ENCODE measurements at regions not wholly inside any gene's neighbourhood (a gene's known extent, or its start where the extent isn't known, plus 50 kb on each side); places are given as distances from the start of the nearest gene placed in this dataset.

DNA sequence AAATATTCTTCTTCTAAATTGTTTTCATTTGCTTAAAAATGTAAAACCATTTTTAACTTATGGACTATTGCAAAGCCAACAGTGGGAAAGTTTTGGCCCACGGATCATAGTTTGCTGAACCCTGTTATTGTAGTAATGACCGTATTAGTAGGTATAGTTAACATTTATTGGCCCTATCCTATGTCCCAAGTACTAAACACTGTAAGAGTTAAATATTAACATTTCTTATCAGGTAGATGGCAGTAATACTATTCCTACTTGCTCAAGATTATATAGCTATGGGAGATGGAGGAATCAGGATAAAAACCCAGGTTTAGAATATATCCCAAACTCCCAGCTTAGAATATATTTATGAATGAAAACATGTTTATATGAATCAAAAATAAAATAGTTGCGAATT is 993.2 kb downstream of the SORCS3 start:
- Histone ChIP-seq H3K27me3 (replicated peaks; ENCODE audit: control insufficient read depth, insufficient read depth, low read length) (no peaks in the 10 kb centered on the region), H3K4me3 (ENCODE audit: low read length) (no peak overlapping the region), H3K4me1 (ENCODE audit: control insufficient read depth, insufficient read depth, low read length) (no peaks in the 10 kb centered on the region), H3K9me3 (ENCODE audit: control insufficient read depth, low read length) (no peaks in the 10 kb centered on the region), H3K9ac (ENCODE audit: low read length) (no peak overlapping the region), H3K36me3 (ENCODE audit: control insufficient read depth, insufficient read depth, low read length, severe bottlenecking) (no peaks in the 10 kb centered on the region)
- DNase-seq (ENCODE audit: low read depth) = no peak

- Histone ChIP-seq H3K27me3 (replicated peaks; ENCODE audit: control insufficient read depth, insufficient read depth, low read length) (no peaks in the 10 kb centered on the region), H3K4me3 (ENCODE audit: low read length) (no peak overlapping the region), H3K9me3 (ENCODE audit: control insufficient read depth, low read length) (no peaks in the 10 kb centered on the region), H3K4me1 (ENCODE audit: control insufficient read depth, insufficient read depth, low read length) (no peaks in the 10 kb centered on the region), H3K9ac (ENCODE audit: low read length) (no peak overlapping the region), H3K36me3 (ENCODE audit: control insufficient read depth, insufficient read depth, low read length, severe bottlenecking) (no peaks in the 10 kb centered on the region)
- DNase-seq (ENCODE audit: low read depth) = no peak
These were observed 974.8 kb downstream of the SORCS3 start for GRCh38 chr10:105615715-105616365.

DNA sequence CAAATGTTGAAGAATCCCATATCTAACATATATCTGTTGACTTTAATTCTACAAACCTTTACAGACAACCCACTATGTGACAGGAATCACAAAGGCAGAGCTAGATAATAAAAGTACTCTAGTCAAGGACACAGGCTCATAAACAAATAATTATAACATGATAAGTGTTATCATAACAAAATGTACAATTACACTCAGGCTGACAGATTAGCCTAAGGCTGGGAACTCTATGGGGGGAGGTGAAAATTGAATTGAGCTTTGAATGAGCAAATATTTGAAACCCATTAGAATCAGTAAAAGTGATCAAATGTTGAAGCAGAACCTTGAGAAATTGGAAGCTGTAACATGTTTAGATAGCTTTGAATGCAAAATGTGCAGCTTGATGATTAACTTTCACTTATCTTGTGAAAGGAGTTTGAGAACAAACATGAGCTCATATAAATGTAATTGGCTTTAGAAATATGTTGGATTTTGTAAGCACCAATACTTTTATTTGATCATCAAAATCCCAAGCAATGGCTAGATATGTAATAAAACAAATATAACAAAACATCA is 970.2 kb downstream of the SORCS3 start:
- Histone ChIP-seq H3K36me3 (ENCODE audit: control insufficient read depth, insufficient read depth, low read length, severe bottlenecking) (no peaks in the 10 kb centered on the region), H3K4me3 (ENCODE audit: low read length) (no peak overlapping the region), H3K4me1 (ENCODE audit: control insufficient read depth, insufficient read depth, low read length) (no peaks in the 10 kb centered on the region), H3K27me3 (replicated peaks; ENCODE audit: control insufficient read depth, insufficient read depth, low read length) (no peaks in the 10 kb centered on the region), H3K9me3 (ENCODE audit: control insufficient read depth, low read length) (no peaks in the 10 kb centered on the region), H3K9ac (ENCODE audit: low read length) (no peak overlapping the region)
- no peak for DNase-seq (ENCODE audit: low read depth)

GRCh38 chr10:105609451-105609850 is 968.4 kb downstream of the SORCS3 start:
- no peak overlapping the region for H3K9ac ChIP-seq (ENCODE audit: low read length)
- H3K4me1 ChIP-seq (ENCODE audit: control insufficient read depth, insufficient read depth, low read length) = no peaks in the 10 kb centered on the region
- H3K4me3 ChIP-seq (ENCODE audit: low read length) = no peak overlapping the region
- H3K9me3 ChIP-seq (ENCODE audit: control insufficient read depth, low read length) = no peaks in the 10 kb centered on the region
- DNase-seq (ENCODE audit: low read depth) = no peak
- H3K36me3 ChIP-seq (ENCODE audit: control insufficient read depth, insufficient read depth, low read length, severe bottlenecking) = no peaks in the 10 kb centered on the region
- no peaks in the 10 kb centered on the region for H3K27me3 ChIP-seq (replicated peaks; ENCODE audit: control insufficient read depth, insufficient read depth, low read length)

GRCh38 chr10:105605918-105606317 is 964.8 kb downstream of the SORCS3 start:
- Histone ChIP-seq H3K9ac (ENCODE audit: low read length) (no peak overlapping the region), H3K4me1 (ENCODE audit: control insufficient read depth, insufficient read depth, low read length) (no peaks in the 10 kb centered on the region), H3K27me3 (replicated peaks; ENCODE audit: control insufficient read depth, insufficient read depth, low read length) (no peaks in the 10 kb centered on the region), H3K9me3 (ENCODE audit: control insufficient read depth, low read length) (no peaks in the 10 kb centered on the region), H3K36me3 (ENCODE audit: control insufficient read depth, insufficient read depth, low read length, severe bottlenecking) (no peaks in the 10 kb centered on the region), H3K4me3 (ENCODE audit: low read length) (no peak overlapping the region)
- no peak for DNase-seq (ENCODE audit: low read depth)

- no peak overlapping the region for H3K4me3 ChIP-seq (ENCODE audit: low read length)
- DNase-seq (ENCODE audit: low read depth) = no peak
- H3K27me3 ChIP-seq (replicated peaks; ENCODE audit: control insufficient read depth, insufficient read depth, low read length) = no peaks in the 10 kb centered on the region
- no peaks in the 10 kb centered on the region for H3K9me3 ChIP-seq (ENCODE audit: control insufficient read depth, low read length)
- no peak overlapping the region for H3K9ac ChIP-seq (ENCODE audit: low read length)
- no peaks in the 10 kb centered on the region for H3K4me1 ChIP-seq (ENCODE audit: control insufficient read depth, insufficient read depth, low read length)
- no peaks in the 10 kb centered on the region for H3K36me3 ChIP-seq (ENCODE audit: control insufficient read depth, insufficient read depth, low read length, severe bottlenecking)
These were observed 964.0 kb downstream of the SORCS3 start for GRCh38 chr10:105605104-105605503.

DNA sequence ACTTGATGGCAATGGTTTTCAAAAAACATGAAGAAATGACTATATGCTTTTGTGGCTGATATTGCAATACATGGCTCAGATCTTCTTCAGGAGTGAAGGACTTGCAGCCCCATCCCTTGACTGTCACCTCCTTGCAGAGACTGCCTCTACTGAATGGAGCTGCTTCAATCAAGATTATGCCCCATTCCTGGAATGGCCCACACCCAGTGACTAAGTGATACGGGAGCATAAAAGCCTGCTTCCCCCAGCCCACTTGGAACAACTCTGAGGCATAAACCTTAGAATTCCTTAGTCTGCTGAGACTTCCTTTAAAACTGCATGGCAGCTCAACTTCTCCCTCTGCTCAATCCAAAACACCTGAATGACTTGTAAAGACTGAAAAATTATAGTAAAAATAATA is 957.1 kb downstream of the SORCS3 start:
- no peak for DNase-seq (ENCODE audit: low read depth)
- H3K9ac ChIP-seq (ENCODE audit: low read length) = no peak overlapping the region
- H3K36me3 ChIP-seq (ENCODE audit: control insufficient read depth, insufficient read depth, low read length, severe bottlenecking) = no peaks in the 10 kb centered on the region
- H3K9me3 ChIP-seq (ENCODE audit: control insufficient read depth, low read length) = peaks cover 3% of the 10 kb centered on the region
- H3K4me3 ChIP-seq (ENCODE audit: low read length) = no peak overlapping the region
- no peaks in the 10 kb centered on the region for H3K4me1 ChIP-seq (ENCODE audit: control insufficient read depth, insufficient read depth, low read length)
- H3K27me3 ChIP-seq (replicated peaks; ENCODE audit: control insufficient read depth, insufficient read depth, low read length) = no peaks in the 10 kb centered on the region

- H3K9ac ChIP-seq (ENCODE audit: low read length) = no peak overlapping the region
- DNase-seq (ENCODE audit: low read depth) = no peak
These were observed 956.2 kb downstream of the SORCS3 start for GRCh38 chr10:105597312-105597711.

GRCh38 chr10:105596749-105597148 is 955.7 kb downstream of the SORCS3 start:
- DNase-seq (ENCODE audit: low read depth) = no peak
- Histone ChIP-seq H3K36me3 (ENCODE audit: control insufficient read depth, insufficient read depth, low read length, severe bottlenecking) (no peaks in the 10 kb centered on the region), H3K9ac (ENCODE audit: low read length) (no peak overlapping the region), H3K4me3 (ENCODE audit: low read length) (no peak overlapping the region), H3K27me3 (replicated peaks; ENCODE audit: control insufficient read depth, insufficient read depth, low read length) (no peaks in the 10 kb centered on the region), H3K9me3 (ENCODE audit: control insufficient read depth, low read length) (peaks cover 3% of the 10 kb centered on the region), H3K4me1 (ENCODE audit: control insufficient read depth, insufficient read depth, low read length) (no peaks in the 10 kb centered on the region)

More at GRCh38 chr10:105597312-105597711, 956.2 kb downstream of the SORCS3 start:
- no peaks in the 10 kb centered on the region for H3K36me3 ChIP-seq (ENCODE audit: control insufficient read depth, insufficient read depth, low read length, severe bottlenecking)
- H3K9me3 ChIP-seq (ENCODE audit: control insufficient read depth, low read length) = peaks cover 3% of the 10 kb centered on the region
- H3K4me1 ChIP-seq (ENCODE audit: control insufficient read depth, insufficient read depth, low read length) = no peaks in the 10 kb centered on the region
- no peak overlapping the region for H3K4me3 ChIP-seq (ENCODE audit: low read length)
- no peaks in the 10 kb centered on the region for H3K27me3 ChIP-seq (replicated peaks; ENCODE audit: control insufficient read depth, insufficient read depth, low read length)

GRCh38 chr10:105594296-105594695 is 953.2 kb downstream of the SORCS3 start:
- no peak overlapping the region for H3K9ac ChIP-seq (ENCODE audit: low read length)
- no peaks in the 10 kb centered on the region for H3K4me1 ChIP-seq (ENCODE audit: control insufficient read depth, insufficient read depth, low read length)
- no peaks in the 10 kb centered on the region for H3K36me3 ChIP-seq (ENCODE audit: control insufficient read depth, insufficient read depth, low read length, severe bottlenecking)
- H3K27me3 ChIP-seq (replicated peaks; ENCODE audit: control insufficient read depth, insufficient read depth, low read length) = no peaks in the 10 kb centered on the region
- no peak overlapping the region for H3K4me3 ChIP-seq (ENCODE audit: low read length)
- DNase-seq (ENCODE audit: low read depth) = no peak
- H3K9me3 ChIP-seq (ENCODE audit: control insufficient read depth, low read length) = peaks cover 3% of the 10 kb centered on the region

DNA sequence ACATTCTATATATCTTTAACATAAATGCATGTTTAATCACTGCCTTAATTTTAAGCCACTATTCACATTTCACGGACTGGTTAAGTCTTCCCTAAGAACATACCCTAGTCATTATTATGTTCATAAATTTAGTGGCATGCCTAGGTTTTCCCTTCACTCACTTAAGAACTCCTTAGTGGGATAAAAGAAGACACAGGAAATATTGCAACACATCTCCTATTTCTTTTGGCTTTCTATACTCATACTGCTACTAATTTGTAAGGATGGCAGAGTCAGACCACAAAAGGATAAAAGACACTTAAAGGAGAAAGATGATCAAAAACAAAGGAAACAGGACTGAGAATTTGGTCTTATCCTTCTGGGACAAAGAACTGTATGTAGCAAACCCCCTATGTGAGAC is 951.4 kb downstream of the SORCS3 start:
- no peak for DNase-seq (ENCODE audit: low read depth)
- Histone ChIP-seq H3K4me1 (ENCODE audit: control insufficient read depth, insufficient read depth, low read length) (no peaks in the 10 kb centered on the region), H3K9ac (ENCODE audit: low read length) (no peak overlapping the region), H3K36me3 (ENCODE audit: control insufficient read depth, insufficient read depth, low read length, severe bottlenecking) (no peaks in the 10 kb centered on the region), H3K27me3 (replicated peaks; ENCODE audit: control insufficient read depth, insufficient read depth, low read length) (no peaks in the 10 kb centered on the region), H3K4me3 (ENCODE audit: low read length) (no peak overlapping the region), H3K9me3 (ENCODE audit: control insufficient read depth, low read length) (peaks cover 3% of the 10 kb centered on the region)

Measured in adipocyte (in vitro differentiated cells).